ENCODE measurements at regions not wholly inside any gene's neighbourhood (a gene's known extent, or its start where the extent isn't known, plus 50 kb on each side); places are given as distances from the start of the nearest gene placed in this dataset.

DNA sequence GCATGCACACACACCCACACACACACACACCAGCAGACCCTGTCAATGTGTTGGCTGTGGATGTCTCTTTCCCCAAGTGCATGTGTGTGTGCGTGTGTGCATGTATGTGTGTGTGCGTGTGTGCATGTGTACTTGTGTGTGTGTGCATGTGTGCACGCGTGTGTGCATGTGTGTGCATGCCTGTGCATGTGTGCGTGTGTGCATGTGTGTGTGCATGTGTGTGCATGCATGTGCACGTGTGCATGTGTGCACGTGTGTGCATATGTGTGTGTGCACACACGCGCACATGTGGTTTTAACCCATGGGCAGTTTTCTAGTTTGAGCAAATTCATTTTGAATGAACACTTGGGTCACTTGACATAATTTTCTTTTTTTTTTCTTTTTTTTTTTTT lies 268.8 kb upstream of the IRX1 start:
- 100% methylated on average over 3 of the region's 9 CpGs for WGBS (ENCODE audit: insufficient coverage)
- peaks cover 0 to 46% (median 0%) of the 10 kb centered on the region in 3 donors for H3K9me3 ChIP-seq (ENCODE audit: control extremely low read depth in 1 of 3, control insufficient read depth in 2 of 3, insufficient read depth in 1 of 3, low read length in 2 of 3)
- Mint-ChIP-seq H3K4me1 (no peaks in the 10 kb centered on the region), H3K27me3 (no peaks in the 10 kb centered on the region), H3K27ac (no peak overlapping the region), H3K9me3 (ENCODE audit: insufficient read depth) (peaks cover 2% of the 10 kb centered on the region), H3K4me3 (no peak overlapping the region)
- TF ChIP-seq EZH2 (IDR thresholded peaks at IDR 0.05; ENCODE audit: borderline replicate concordance, insufficient read depth, low read depth, low read length, poor library complexity, severe bottlenecking), result no peak
- TF ChIP-seq, protein P1, sequence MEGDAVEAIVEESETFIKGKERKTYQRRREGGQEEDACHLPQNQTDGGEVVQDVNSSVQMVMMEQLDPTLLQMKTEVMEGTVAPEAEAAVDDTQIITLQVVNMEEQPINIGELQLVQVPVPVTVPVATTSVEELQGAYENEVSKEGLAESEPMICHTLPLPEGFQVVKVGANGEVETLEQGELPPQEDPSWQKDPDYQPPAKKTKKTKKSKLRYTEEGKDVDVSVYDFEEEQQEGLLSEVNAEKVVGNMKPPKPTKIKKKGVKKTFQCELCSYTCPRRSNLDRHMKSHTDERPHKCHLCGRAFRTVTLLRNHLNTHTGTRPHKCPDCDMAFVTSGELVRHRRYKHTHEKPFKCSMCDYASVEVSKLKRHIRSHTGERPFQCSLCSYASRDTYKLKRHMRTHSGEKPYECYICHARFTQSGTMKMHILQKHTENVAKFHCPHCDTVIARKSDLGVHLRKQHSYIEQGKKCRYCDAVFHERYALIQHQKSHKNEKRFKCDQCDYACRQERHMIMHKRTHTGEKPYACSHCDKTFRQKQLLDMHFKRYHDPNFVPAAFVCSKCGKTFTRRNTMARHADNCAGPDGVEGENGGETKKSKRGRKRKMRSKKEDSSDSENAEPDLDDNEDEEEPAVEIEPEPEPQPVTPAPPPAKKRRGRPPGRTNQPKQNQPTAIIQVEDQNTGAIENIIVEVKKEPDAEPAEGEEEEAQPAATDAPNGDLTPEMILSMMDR (IDR thresholded peaks at IDR 0.05), result no peak
- no peaks in the 10 kb centered on the region for H3K79me2 ChIP-seq (ENCODE audit: control insufficient read depth, insufficient read depth, low read length)
- ChIA-PET CTCF (no interaction called here), POLR2A (no interaction called here)
- H3K27me3 ChIP-seq (replicated peaks in 1 of 4; ENCODE audit: control extremely low read depth in 1 of 4, control insufficient read depth in 3 of 4, insufficient read depth in 4 of 4, low read length in 3 of 4), result no peaks in the 10 kb centered on the region
- H3K4me1 ChIP-seq (ENCODE audit: control insufficient read depth in 2 of 2, insufficient read depth in 2 of 2, low read length in 2 of 2), result no peaks in the 10 kb centered on the region
- DNase-seq, result no peak
- no peak for ATAC-seq (ENCODE audit: low read depth)
- no peak overlapping the region for H3K9ac ChIP-seq (ENCODE audit: low read length)
- H3K27ac ChIP-seq (ENCODE audit: low read length in 2 of 2), result no peak overlapping the region
- intact Hi-C loops (cut with micrococcal nuclease), result no loop called here
- no peaks in the 10 kb centered on the region for H3K36me3 ChIP-seq (replicated peaks in 1 of 2; ENCODE audit: control extremely low read depth in 1 of 2, control insufficient read depth in 1 of 2, extremely low read depth in 1 of 2, insufficient read depth in 2 of 2, low read length in 1 of 2)
- H3K4me3 ChIP-seq (ENCODE audit: control extremely low read depth in 1 of 5, extremely low read depth in 1 of 5, insufficient read depth in 1 of 5, low read depth in 2 of 5, low read length in 4 of 5), result no peak overlapping the region
- H3K4me2 ChIP-seq (replicated peaks; ENCODE audit: low read depth, low read length, poor library complexity, severe bottlenecking), result no peak overlapping the region
- no peak overlapping the region for H2AFZ ChIP-seq (ENCODE audit: insufficient read depth, low read depth, low read length, poor library complexity, severe bottlenecking)
- H4K20me1 ChIP-seq (ENCODE audit: control insufficient read depth, insufficient read depth, low read length, poor library complexity, severe bottlenecking), result no peaks in the 10 kb centered on the region

DNA sequence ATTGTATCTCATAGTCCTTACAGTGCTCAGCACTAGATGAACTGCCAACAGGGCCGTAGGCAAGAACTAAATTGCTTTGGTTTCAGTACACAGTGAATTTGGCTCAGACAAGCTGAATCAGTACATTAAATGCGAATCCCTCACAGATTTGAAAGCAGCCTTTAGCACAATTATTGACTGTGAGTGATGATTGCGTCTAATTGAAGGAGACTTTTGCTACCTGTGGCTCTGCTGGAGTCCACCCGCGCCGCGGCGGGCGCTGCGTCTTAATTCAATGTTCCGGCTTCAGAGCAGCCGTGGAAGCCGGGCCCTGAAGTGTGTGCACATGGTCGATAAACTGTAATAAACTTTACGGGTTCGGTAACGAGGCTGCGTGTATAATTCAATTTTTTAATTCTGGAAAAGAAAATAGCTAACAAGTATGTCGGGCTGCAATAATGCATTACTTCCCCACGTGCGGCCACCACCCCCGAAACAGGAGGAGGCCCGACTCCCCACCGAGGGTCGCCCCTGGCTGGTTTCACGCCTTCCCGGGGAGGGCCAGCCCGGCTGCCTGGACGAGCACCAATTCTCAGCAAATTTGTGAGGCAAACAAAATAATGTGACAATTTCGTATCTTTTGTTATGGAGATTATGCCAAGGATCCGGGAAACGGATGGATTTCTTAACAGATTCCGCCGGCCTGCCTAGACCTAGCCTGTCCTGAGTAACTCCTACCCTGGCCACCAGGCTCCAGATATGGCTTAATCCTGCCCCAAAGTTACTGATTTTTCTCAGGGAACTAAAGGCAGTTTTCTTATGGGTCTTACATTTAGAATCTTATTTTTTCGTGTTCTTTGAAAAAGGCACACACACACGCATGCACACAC lies 269.4 kb upstream of the IRX1 start:
- Histone ChIP-seq H3K9me3 (ENCODE audit: control extremely low read depth in 1 of 3, control insufficient read depth in 2 of 3, insufficient read depth in 1 of 3, low read length in 2 of 3) (peaks cover 0 to 46% (median 0%) of the 10 kb centered on the region in 3 donors), H3K36me3 (replicated peaks in 1 of 2; ENCODE audit: control extremely low read depth in 1 of 2, control insufficient read depth in 1 of 2, extremely low read depth in 1 of 2, insufficient read depth in 2 of 2, low read length in 1 of 2) (no peaks in the 10 kb centered on the region), H4K20me1 (ENCODE audit: control insufficient read depth, insufficient read depth, low read length, poor library complexity, severe bottlenecking) (no peaks in the 10 kb centered on the region), H3K79me2 (ENCODE audit: control insufficient read depth, insufficient read depth, low read length) (no peaks in the 10 kb centered on the region), H3K9ac (ENCODE audit: low read length) (no peak overlapping the region), H3K27ac (ENCODE audit: low read length in 2 of 2) (no peak overlapping the region), H3K4me2 (replicated peaks; ENCODE audit: low read depth, low read length, poor library complexity, severe bottlenecking) (no peak overlapping the region), H3K4me3 (ENCODE audit: control extremely low read depth in 1 of 5, extremely low read depth in 1 of 5, insufficient read depth in 1 of 5, low read depth in 2 of 5, low read length in 4 of 5) (no peak overlapping the region), H2AFZ (ENCODE audit: insufficient read depth, low read depth, low read length, poor library complexity, severe bottlenecking) (no peak overlapping the region), H3K27me3 (replicated peaks in 1 of 4; ENCODE audit: control extremely low read depth in 1 of 4, control insufficient read depth in 3 of 4, insufficient read depth in 4 of 4, low read length in 3 of 4) (no peaks in the 10 kb centered on the region), H3K4me1 (ENCODE audit: control insufficient read depth in 2 of 2, insufficient read depth in 2 of 2, low read length in 2 of 2) (no peaks in the 10 kb centered on the region)
- no peak for ATAC-seq (ENCODE audit: low read depth)
- Mint-ChIP-seq H3K27me3 (no peaks in the 10 kb centered on the region), H3K4me1 (no peaks in the 10 kb centered on the region), H3K4me3 (no peak overlapping the region), H3K27ac (no peak overlapping the region), H3K9me3 (ENCODE audit: insufficient read depth) (peaks cover 2% of the 10 kb centered on the region)
- no peak for TF ChIP-seq EZH2 (IDR thresholded peaks at IDR 0.05; ENCODE audit: borderline replicate concordance, insufficient read depth, low read depth, low read length, poor library complexity, severe bottlenecking)
- no peak for DNase-seq
- ChIA-PET POLR2A (no interaction called here), CTCF (no interaction called here)
- intact Hi-C loops (cut with micrococcal nuclease), result no loop called here
- WGBS (ENCODE audit: insufficient coverage), result 85% methylated on average over 20 of the region's 36 CpGs
